Progenitor cell of endocrine pancreas (in vitro differentiated cells): ENCODE measurements at regions not wholly inside any gene's neighbourhood (a gene's known extent, or its start where the extent isn't known, plus 50 kb on each side); places are given as distances from the start of the nearest gene placed in this dataset.

ENCODE experiments used
- DNase-seq: peaks from one replicate; pipeline ENCODE4 v3.0.0; 2021; ENCODE audit warnings: low spot score; ENCODE audit not compliant: unreplicated experiment
- H3K27ac Mint-ChIP-seq: 2 replicates; pipeline ENCODE4 v1.8.0; 2021; ENCODE audit warnings: mild to moderate bottlenecking, moderate library complexity, mixed read lengths
- H3K27me3 Mint-ChIP-seq: 2 replicates; pipeline ENCODE4 v1.8.0; 2021; ENCODE audit warnings: mixed read lengths
- H3K36me3 Mint-ChIP-seq: 2 replicates; pipeline ENCODE4 v1.8.0; 2022; ENCODE audit warnings: mixed read lengths; ENCODE audit not compliant: insufficient read depth
- H3K4me1 Mint-ChIP-seq: 2 replicates; pipeline ENCODE4 v1.8.0; 2021; ENCODE audit warnings: low read depth, mixed read lengths
- H3K4me3 Mint-ChIP-seq: 2 replicates; pipeline ENCODE4 v1.8.0; 2021; ENCODE audit warnings: low read depth, mild to moderate bottlenecking, moderate library complexity, mixed read lengths
- H3K9me3 Mint-ChIP-seq: 2 replicates; pipeline ENCODE4 v1.8.0; 2021; ENCODE audit warnings: low read depth, mixed read lengths
- CTCF ChIP-seq: fragments of 200-600 bp; sonication (generic); IDR thresholded peaks from one replicate; pipeline ENCODE4 v1.5.0; 2021; ENCODE audit warnings: antibody characterized with exemption, mild to moderate bottlenecking; ENCODE audit not compliant: unreplicated experiment

GRCh38 chr15:98530570-98530969 lies 117.8 kb upstream of the IGF1R start:
- Mint-ChIP-seq H3K27ac (no peak overlapping the region), H3K9me3 (no peaks in the 10 kb centered on the region), H3K4me1 (peaks cover 6% of the 10 kb centered on the region), H3K27me3 (peaks cover 46% of the 10 kb centered on the region), H3K36me3 (no peaks in the 10 kb centered on the region), H3K4me3 (no peak overlapping the region)
- no peak for TF ChIP-seq CTCF
- no peak for DNase-seq

DNA sequence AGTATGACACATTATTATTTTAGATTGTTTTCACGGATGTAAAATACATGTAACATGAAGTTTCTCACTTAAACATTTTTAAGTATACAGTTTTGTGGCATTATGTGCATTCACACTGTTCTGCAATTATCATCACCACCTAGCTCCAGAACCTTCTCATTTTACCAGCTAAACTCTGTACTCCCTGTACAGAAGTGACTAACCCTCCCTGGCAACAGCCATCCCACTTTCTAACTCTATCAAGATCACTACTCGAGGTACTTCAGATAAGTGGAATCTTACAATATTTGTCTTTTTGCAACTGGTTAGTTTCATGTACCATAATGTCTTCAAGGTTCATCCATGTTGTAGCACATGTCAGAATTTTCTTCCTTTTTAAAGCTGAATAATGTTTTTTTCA lies 116.3 kb upstream of the IGF1R start:
- Mint-ChIP-seq H3K9me3 (no peaks in the 10 kb centered on the region), H3K4me3 (no peak overlapping the region), H3K27ac (no peak overlapping the region), H3K4me1 (peaks cover 6% of the 10 kb centered on the region), H3K36me3 (no peaks in the 10 kb centered on the region), H3K27me3 (peaks cover 57% of the 10 kb centered on the region)
- TF ChIP-seq CTCF = no peak
- DNase-seq = no peak

GRCh38 chr15:98536976-98537375 lies 111.4 kb upstream of the IGF1R start:
- Mint-ChIP-seq H3K27ac (no peak overlapping the region), H3K4me3 (no peak overlapping the region), H3K4me1 (no peaks in the 10 kb centered on the region), H3K27me3 (peaks cover 62% of the 10 kb centered on the region), H3K36me3 (no peaks in the 10 kb centered on the region), H3K9me3 (no peaks in the 10 kb centered on the region)
- DNase-seq = no peak
- no peak for TF ChIP-seq CTCF

- H3K27me3 Mint-ChIP-seq = peaks cover 59% of the 10 kb centered on the region
- DNase-seq = no peak
- H3K4me1 Mint-ChIP-seq = no peaks in the 10 kb centered on the region
- no peaks in the 10 kb centered on the region for H3K36me3 Mint-ChIP-seq
- no peaks in the 10 kb centered on the region for H3K9me3 Mint-ChIP-seq
- no peak overlapping the region for H3K27ac Mint-ChIP-seq
- no peak overlapping the region for H3K4me3 Mint-ChIP-seq
- TF ChIP-seq CTCF = no peak
Measured at GRCh38 chr15:98537516-98538060, 110.8 kb upstream of the IGF1R start.

GRCh38 chr15:98541519-98541918 lies 106.8 kb upstream of the IGF1R start:
- no peak for DNase-seq
- peaks cover 62% of the 10 kb centered on the region for H3K27me3 Mint-ChIP-seq
- no peak for TF ChIP-seq CTCF
- no peaks in the 10 kb centered on the region for H3K36me3 Mint-ChIP-seq
- H3K4me3 Mint-ChIP-seq = no peak overlapping the region
- H3K4me1 Mint-ChIP-seq = no peaks in the 10 kb centered on the region
- H3K27ac Mint-ChIP-seq = no peak overlapping the region
- H3K9me3 Mint-ChIP-seq = no peaks in the 10 kb centered on the region
